ENCODE measurements at regions not wholly inside any gene's neighbourhood (a gene's known extent, or its start where the extent isn't known, plus 50 kb on each side); places are given as distances from the start of the nearest gene placed in this dataset.
A peak's percentile ranks its signal among the peaks of the same experiment; 100 is the strongest.

DNA sequence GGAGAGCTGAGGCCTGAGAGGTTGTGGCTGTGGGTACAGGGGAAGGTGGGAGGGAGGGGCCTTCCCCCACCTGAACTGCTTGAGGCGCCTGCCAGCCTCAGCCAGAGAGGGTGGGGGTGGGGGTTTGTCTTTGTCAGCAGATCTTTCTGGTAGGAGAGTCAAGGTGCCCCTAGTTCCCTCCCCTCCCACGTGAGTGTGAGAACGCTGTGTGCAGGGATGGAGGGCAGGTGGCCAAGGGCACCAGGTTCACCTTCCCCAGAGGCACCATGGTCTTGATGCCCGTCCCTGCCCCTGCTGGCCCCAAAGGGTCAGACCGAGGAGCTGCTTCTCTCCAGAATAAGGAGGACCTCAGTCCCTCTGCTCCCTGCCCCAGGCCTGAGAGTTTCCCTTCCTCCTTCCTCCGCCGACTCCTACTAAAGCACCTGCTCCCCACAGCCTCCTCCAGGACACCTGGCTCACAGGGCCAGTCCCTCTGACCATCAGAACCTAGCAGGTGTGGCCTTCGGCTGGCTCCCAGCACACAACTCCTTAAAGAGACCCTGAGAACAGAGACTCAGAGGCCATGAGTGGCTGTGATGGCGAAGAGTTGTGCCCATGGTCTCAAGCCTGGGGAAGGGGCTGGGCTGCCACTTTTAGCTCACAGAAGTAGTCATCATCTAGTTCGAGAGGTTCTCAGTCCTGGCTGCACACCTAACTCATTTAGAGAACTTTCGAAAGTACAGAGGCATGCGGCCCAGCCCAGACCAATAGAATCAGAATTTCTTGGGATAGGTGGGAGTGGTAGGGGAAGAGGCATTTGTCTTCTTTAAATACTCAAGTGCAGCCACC is 113.2 kb upstream of the LHX1 start:
- no peak overlapping the region for H3K4me3 ChIP-seq (ENCODE audit: control insufficient read depth, low read depth, low read length)
- no peak for DNase-seq (ENCODE audit: low read depth)
- TF ChIP-seq CTCF (conservative IDR thresholded peaks at IDR 0.05; ENCODE audit: control insufficient read depth, insufficient read depth, low read depth, low read length) = no peak

GRCh38 chr17:36824678-36825101 is 112.6 kb upstream of the LHX1 start:
- no peak for TF ChIP-seq CTCF (conservative IDR thresholded peaks at IDR 0.05; ENCODE audit: control insufficient read depth, insufficient read depth, low read depth, low read length)
- DNase-seq (ENCODE audit: low read depth) = peak; percentile 25
- H3K4me3 ChIP-seq (ENCODE audit: control insufficient read depth, low read depth, low read length) = no peak overlapping the region

DNA sequence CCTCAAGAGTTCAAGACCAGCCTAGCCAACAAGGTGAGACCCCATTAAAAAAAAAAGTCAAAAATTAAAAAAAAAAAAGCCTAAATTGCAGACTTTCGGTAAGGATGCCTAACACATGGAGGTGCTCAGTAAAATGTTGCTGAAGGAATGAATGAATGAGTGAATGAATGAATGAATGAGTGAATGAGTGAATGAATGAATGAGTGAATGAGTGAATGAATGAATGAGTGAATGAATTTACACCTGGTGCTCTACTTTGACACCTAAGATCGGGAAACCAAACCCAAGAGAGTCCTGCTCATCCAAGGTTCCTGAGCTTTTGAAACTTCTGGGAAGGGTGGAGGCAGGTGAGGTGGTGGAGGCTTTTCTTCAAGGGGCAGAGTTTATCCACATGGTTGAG is 112.2 kb upstream of the LHX1 start:
- DNase-seq (ENCODE audit: low read depth) = no peak
- H3K4me3 ChIP-seq (ENCODE audit: control insufficient read depth, low read depth, low read length) = no peak overlapping the region
- TF ChIP-seq CTCF (conservative IDR thresholded peaks at IDR 0.05; ENCODE audit: control insufficient read depth, insufficient read depth, low read depth, low read length) = no peak

- no peak for DNase-seq (ENCODE audit: low read depth)
- H3K4me3 ChIP-seq (ENCODE audit: control insufficient read depth, low read depth, low read length) = no peak overlapping the region
- no peak for TF ChIP-seq CTCF (conservative IDR thresholded peaks at IDR 0.05; ENCODE audit: control insufficient read depth, insufficient read depth, low read depth, low read length)
Observed at GRCh38 chr17:36825521-36825920, 111.8 kb upstream of the LHX1 start.

GRCh38 chr17:36825951-36826350 is 111.3 kb upstream of the LHX1 start:
- H3K4me3 ChIP-seq (ENCODE audit: control insufficient read depth, low read depth, low read length) = no peak overlapping the region
- no peak for DNase-seq (ENCODE audit: low read depth)
- no peak for TF ChIP-seq CTCF (conservative IDR thresholded peaks at IDR 0.05; ENCODE audit: control insufficient read depth, insufficient read depth, low read depth, low read length)

- H3K4me3 ChIP-seq (ENCODE audit: control insufficient read depth, low read depth, low read length) = no peak overlapping the region
- no peak for DNase-seq (ENCODE audit: low read depth)
- TF ChIP-seq CTCF (conservative IDR thresholded peaks at IDR 0.05; ENCODE audit: control insufficient read depth, insufficient read depth, low read depth, low read length) = no peak
Observed at GRCh38 chr17:36827081-36827480, 110.2 kb upstream of the LHX1 start.

Measured in fibroblast of mammary gland (primary cell).